Kidney (tissue), 13 donors: ENCODE measurements at regions not wholly inside any gene's neighbourhood (a gene's known extent, or its start where the extent isn't known, plus 50 kb on each side); places are given as distances from the start of the nearest gene placed in this dataset.

Source experiments
- DNase-seq, 5 donors: peaks; one replicate each; pipeline ENCODE4 v3.0.0-alpha.2; 2013 to 2020
- FAIRE-seq: peaks from 2 replicates; lab custom pipeline; 2012; peaks lifted over from hg19 to GRCh38; lab: Jason Lieb, UNC
- H3K27ac ChIP-seq, 2 donors: one replicate each; pipeline ENCODE4 v1.7.0; 2013; ENCODE audit warnings: low read depth in 2 of 2, low read length in 2 of 2, inconsistent platforms in 1 of 2
- H3K27me3 ChIP-seq: one replicate; pipeline ENCODE4 v1.7.1; 2013; ENCODE audit warnings: low read length, inconsistent platforms; ENCODE audit not compliant: control insufficient read depth, insufficient read depth
- H3K36me3 ChIP-seq, 3 donors: one replicate each; pipeline versions ENCODE4 v1.7.0 to v1.7.1; 2013; ENCODE audit warnings: low read length in 3 of 3, control low read depth in 1 of 3, inconsistent platforms in 1 of 3; ENCODE audit not compliant: insufficient read depth in 3 of 3, control insufficient read depth in 2 of 3
- H3K4me1 ChIP-seq, 3 donors: one replicate each; pipeline versions ENCODE4 v1.7.0 to v1.7.1; 2013; ENCODE audit warnings: low read length in 3 of 3, inconsistent platforms in 1 of 3, low read depth in 1 of 3; ENCODE audit not compliant: control insufficient read depth in 2 of 3, insufficient read depth in 2 of 3
- H3K4me3 ChIP-seq, 3 donors: one replicate each; pipeline versions ENCODE4 v1.7.0 to v1.8.1; 2013; ENCODE audit warnings: low read length in 3 of 3, control low read depth in 1 of 3, inconsistent platforms in 1 of 3
- H3K9ac ChIP-seq, 3 donors: one replicate each; pipeline versions ENCODE4 v1.7.0 to v1.7.1; 2013; ENCODE audit warnings: low read length in 3 of 3, control low read depth in 1 of 3, inconsistent platforms in 1 of 3
- H3K9me3 ChIP-seq, 3 donors: one replicate each; pipeline versions ENCODE4 v1.7.0 to v1.7.1; 2013; ENCODE audit warnings: low read length in 3 of 3, control low read depth in 1 of 3, inconsistent platforms in 1 of 3; ENCODE audit not compliant: control insufficient read depth in 2 of 3, insufficient read depth in 1 of 3
- CTCF ChIP-seq: IDR thresholded peaks from 3 replicates; pipeline ENCODE4 v1.5.1; 2012; ENCODE audit warnings: mild to moderate bottlenecking, moderate library complexity, borderline replicate concordance; ENCODE audit not compliant: insufficient read depth; ENCODE audit errors: extremely low read depth
- intact Hi-C: fragments of 100-400 bp; cut with DNase I; formaldehyde crosslinking; loops from one replicate; pipeline ENCODE4 v1.11.1; 2022
- donor health status: control.
- donor health status: control.
- donor health status: control.
- donor health status: control.
- donor health status: control.
- donor health status: DM: yes; HTN: yes; CAD: no.
- donor health status: Normal renal cell carcinoma (clear cell type).

DNA sequence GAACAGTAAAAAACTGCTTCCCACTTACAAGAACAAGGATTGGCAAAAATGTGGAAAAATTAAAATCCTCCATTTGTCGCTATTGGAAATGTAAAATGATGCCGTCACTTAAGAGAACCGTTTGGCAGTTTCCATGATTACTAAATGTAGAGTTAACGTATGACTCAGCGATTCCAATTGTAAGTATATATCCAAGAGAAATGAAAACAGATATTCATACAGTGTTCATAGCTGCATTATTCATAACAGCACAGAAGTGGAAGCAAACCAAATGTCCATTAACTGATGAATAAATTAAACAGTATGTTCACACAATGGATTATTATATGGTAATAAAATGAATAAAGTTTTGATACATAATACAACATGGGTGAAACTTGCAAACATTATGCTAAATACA, 971.0 kb downstream of the AMY1C start:
- no peak overlapping the region for H3K27ac ChIP-seq
- H3K27me3 ChIP-seq = no peaks in the 10 kb centered on the region
- H3K4me3 ChIP-seq = no peak overlapping the region
- no peaks in the 10 kb centered on the region for H3K36me3 ChIP-seq
- no peak overlapping the region for H3K9ac ChIP-seq
- peaks cover 0 to 3% (median 2%) of the 10 kb centered on the region in 3 donors for H3K9me3 ChIP-seq
- DNase-seq (no peak), FAIRE-seq (no peak)
- no peaks in the 10 kb centered on the region for H3K4me1 ChIP-seq
- intact Hi-C loops = no loop called here
- TF ChIP-seq CTCF = no peak

DNA sequence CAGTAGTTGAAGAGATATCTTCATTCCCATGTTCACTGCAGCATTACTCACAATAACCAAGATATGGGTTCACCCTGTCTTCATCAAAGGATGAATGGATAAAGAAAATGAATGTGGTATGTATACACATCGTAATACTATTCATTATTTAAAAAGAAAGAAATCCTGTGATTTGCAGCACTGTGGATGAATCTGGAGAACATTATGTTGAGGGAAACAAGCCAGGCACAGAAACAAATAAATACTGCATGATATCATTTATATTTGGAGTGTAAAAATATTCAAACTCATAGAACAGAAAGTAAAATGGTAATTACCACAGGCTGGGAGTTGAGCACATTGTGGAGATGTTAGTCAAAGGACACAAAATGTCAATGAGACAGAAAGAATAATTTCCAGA, 977.2 kb downstream of the AMY1C start:
- DNase-seq (no peak), FAIRE-seq (no peak)
- no peak overlapping the region for H3K9ac ChIP-seq
- no peak overlapping the region for H3K4me3 ChIP-seq
- intact Hi-C loops = no loop called here
- TF ChIP-seq CTCF = no peak
- H3K4me1 ChIP-seq = no peaks in the 10 kb centered on the region
- no peaks in the 10 kb centered on the region for H3K27me3 ChIP-seq
- H3K9me3 ChIP-seq = peaks cover 0 to 3% (median 2%) of the 10 kb centered on the region in 3 donors
- H3K27ac ChIP-seq = no peak overlapping the region
- H3K36me3 ChIP-seq = no peaks in the 10 kb centered on the region

- no peak overlapping the region for H3K27ac ChIP-seq
- no peaks in the 10 kb centered on the region for H3K27me3 ChIP-seq
- no peaks in the 10 kb centered on the region for H3K36me3 ChIP-seq
- DNase-seq = no peak
- H3K9ac ChIP-seq = no peak overlapping the region
- intact Hi-C loops = no loop called here
- no peak overlapping the region for H3K4me3 ChIP-seq
- H3K4me1 ChIP-seq = no peaks in the 10 kb centered on the region
- FAIRE-seq = no peak
- H3K9me3 ChIP-seq = no peaks in the 10 kb centered on the region
- no peak for TF ChIP-seq CTCF
Measured at GRCh38 chr1:104733866-104734265, 984.2 kb downstream of the AMY1C start.

DNA sequence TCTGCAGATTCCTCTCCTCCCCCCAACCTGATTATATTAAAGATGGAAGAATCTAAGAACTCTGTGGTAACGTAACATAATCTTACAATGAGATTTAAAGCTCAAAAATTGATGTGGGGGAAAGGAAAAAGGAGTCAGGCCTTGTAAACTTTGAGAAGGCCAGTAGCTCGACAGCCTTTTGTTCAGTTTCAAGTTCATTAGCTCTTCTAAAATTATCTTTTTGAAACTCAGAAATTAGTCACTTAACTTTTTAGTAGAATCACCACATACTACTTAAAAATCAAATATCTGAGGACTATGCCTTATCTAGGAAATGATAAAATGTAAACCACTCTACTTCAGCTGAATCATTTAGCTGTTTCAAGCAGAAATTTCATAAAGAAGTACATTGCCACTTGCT, 996.2 kb downstream of the AMY1C start:
- intact Hi-C loops = no loop called here
- Histone ChIP-seq H3K4me1 (no peaks in the 10 kb centered on the region), H3K36me3 (no peaks in the 10 kb centered on the region), H3K9me3 (no peaks in the 10 kb centered on the region), H3K27me3 (no peaks in the 10 kb centered on the region), H3K4me3 (no peak overlapping the region), H3K9ac (no peak overlapping the region), H3K27ac (no peak overlapping the region)
- no peak for TF ChIP-seq CTCF
- no peak for FAIRE-seq
- DNase-seq = no peak
